HG02973 (cell line): ENCODE measurements at regions not wholly inside any gene's neighbourhood (a gene's known extent, or its start where the extent isn't known, plus 50 kb on each side); places are given as distances from the start of the nearest gene placed in this dataset.

ENCODE experiments used
- ATAC-seq: cut with Tn5 transposase; IDR thresholded peaks from one replicate; pipeline ENCODE4 v1.9.1; 2021; ENCODE audit warnings: moderate library complexity; ENCODE audit not compliant: unreplicated experiment

DNA sequence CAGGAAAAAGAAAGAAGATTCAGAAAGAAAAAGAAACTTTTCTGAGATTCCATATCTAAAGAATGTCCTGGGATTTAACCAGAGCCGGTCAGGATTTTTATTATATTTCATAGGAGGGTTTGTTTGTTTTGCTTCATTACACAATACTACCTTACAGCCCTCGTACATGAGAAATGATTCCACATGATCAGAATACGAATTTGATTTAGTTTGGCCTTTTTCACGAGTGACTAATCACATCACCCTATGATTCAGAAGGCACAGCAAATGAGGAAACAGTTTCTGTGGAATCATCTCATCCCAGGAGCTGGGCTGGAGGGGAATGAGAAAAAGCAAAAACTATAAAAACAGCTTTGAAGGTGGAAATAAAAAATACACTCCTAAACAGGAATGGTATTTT, 54.7 kb upstream of the VWC2 start:
- no peak for ATAC-seq

DNA sequence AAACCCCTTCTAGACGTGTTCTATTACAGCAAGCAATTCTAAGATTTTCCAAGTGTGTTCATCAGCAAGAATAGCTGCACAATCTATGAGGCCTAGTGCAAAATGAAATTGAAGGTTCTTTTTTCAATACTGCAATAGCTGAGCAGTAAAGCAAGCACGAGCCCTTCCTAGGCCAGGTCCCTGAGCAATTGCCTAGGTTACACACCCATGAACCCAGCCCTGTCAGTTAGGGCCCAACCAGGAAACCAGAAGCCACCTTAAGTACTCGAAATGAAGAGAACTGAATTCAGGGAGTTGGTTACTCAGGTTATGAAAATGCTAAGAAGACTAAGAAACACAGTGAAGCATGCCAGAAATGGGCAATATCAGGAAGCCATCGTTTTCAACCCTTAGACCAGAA, 52.0 kb upstream of the VWC2 start:
- ATAC-seq, result no peak
